ENCODE measurements at regions not wholly inside any gene's neighbourhood (a gene's known extent, or its start where the extent isn't known, plus 50 kb on each side); places are given as distances from the start of the nearest gene placed in this dataset.

- no peaks in the 10 kb centered on the region for H3K36me3 ChIP-seq
- intact Hi-C loops (cut with DNase I) = no loop called here
- H3K9me3 ChIP-seq = no peaks in the 10 kb centered on the region
- H3K27me3 ChIP-seq = no peaks in the 10 kb centered on the region
- no peak overlapping the region for H3K27ac ChIP-seq
- no peak overlapping the region for H3K4me3 ChIP-seq
- no peak for DNase-seq
- no peaks in the 10 kb centered on the region for H3K4me1 ChIP-seq (ENCODE audit: insufficient read depth)
- WGBS, 3 donors = 85 to 92% (median 92%) methylated on average over 3 of the region's 3 CpGs
- TF ChIP-seq CTCF (IDR thresholded peaks at IDR 0.05) (no peak), EP300 (IDR thresholded peaks at IDR 0.05) (no peak), POLR2A (IDR thresholded peaks at IDR 0.05) (no peak)
Observed at GRCh38 chr7:68556537-68556936, 1041.7 kb upstream of the AUTS2 start.

DNA sequence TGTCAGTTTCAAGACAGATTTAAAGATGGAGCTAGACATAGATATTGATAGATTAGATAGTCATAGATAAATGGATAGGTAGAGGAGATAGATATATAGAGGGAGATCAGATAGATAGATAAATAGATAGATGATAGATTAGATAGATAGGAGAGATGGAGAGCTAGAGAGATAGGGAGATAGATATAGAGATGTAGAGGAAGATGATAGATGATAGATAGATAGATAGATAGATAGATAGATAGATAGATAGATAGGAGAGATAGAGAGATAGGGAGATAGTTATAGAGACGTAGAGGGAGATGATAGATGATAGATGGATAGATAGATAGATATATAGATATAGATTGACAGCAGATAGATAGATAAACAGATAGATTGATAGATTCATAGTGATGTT lies 1038.8 kb upstream of the AUTS2 start:
- H3K4me3 ChIP-seq = no peak overlapping the region
- no peaks in the 10 kb centered on the region for H3K9me3 ChIP-seq
- no peaks in the 10 kb centered on the region for H3K27me3 ChIP-seq
- H3K36me3 ChIP-seq = no peaks in the 10 kb centered on the region
- TF ChIP-seq EP300 (IDR thresholded peaks at IDR 0.05) = no peak
- TF ChIP-seq POLR2A (IDR thresholded peaks at IDR 0.05) = no peak
- no peak for TF ChIP-seq CTCF (IDR thresholded peaks at IDR 0.05)
- intact Hi-C loops (cut with DNase I) = no loop called here
- H3K4me1 ChIP-seq (ENCODE audit: insufficient read depth) = no peaks in the 10 kb centered on the region
- no peak overlapping the region for H3K27ac ChIP-seq
- 77 to 93% (median 89%) methylated on average over 1 of the region's 1 CpG for WGBS, 3 donors
- DNase-seq = no peak

DNA sequence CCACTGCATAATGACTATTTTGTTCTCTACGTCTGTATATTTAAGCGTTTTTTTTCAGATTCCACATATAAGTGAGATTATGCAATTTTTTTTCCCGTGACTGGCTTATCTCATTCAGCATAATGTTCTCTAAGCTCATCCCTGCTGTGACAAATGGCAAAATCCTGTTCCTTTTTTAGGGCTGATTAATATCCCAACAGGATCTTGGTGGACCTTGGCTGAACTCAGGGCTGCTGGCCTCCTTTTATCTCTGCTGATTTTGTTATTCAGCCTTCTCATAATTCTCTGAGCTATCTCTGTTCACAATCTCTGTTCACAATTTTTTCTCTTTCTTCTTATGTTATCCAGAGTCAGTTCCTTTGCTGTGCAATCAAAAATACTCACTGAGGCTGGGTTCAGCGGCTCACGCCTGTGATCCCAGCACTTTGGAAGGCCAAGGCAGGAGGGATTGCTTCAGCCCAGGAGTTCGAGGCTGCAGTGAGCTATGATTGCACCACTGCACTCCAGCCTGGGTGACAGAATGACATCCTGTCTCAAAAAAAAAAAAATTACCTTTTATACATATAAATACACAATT lies 1035.9 kb upstream of the AUTS2 start:
- Histone ChIP-seq H3K36me3 (no peaks in the 10 kb centered on the region), H3K4me1 (ENCODE audit: insufficient read depth) (no peaks in the 10 kb centered on the region), H3K9me3 (no peaks in the 10 kb centered on the region), H3K27me3 (no peaks in the 10 kb centered on the region), H3K4me3 (no peak overlapping the region), H3K27ac (no peak overlapping the region)
- no peak for TF ChIP-seq CTCF (IDR thresholded peaks at IDR 0.05)
- TF ChIP-seq POLR2A (IDR thresholded peaks at IDR 0.05) = no peak
- TF ChIP-seq EP300 (IDR thresholded peaks at IDR 0.05) = no peak
- no peak for DNase-seq
- intact Hi-C loops (cut with DNase I) = no loop called here
- 60 to 79% (median 61%) methylated on average over 6 of the region's 6 CpGs for WGBS, 3 donors

- 34 to 40% (median 35%) methylated on average over 6 of the region's 6 CpGs for WGBS, 3 donors
- TF ChIP-seq POLR2A (IDR thresholded peaks at IDR 0.05) = no peak
- no peak for TF ChIP-seq CTCF (IDR thresholded peaks at IDR 0.05)
- TF ChIP-seq EP300 (IDR thresholded peaks at IDR 0.05) = no peak
- Histone ChIP-seq H3K36me3 (no peaks in the 10 kb centered on the region), H3K4me1 (ENCODE audit: insufficient read depth) (no peaks in the 10 kb centered on the region), H3K4me3 (no peak overlapping the region), H3K27me3 (no peaks in the 10 kb centered on the region), H3K9me3 (no peaks in the 10 kb centered on the region), H3K27ac (no peak overlapping the region)
- intact Hi-C loops (cut with DNase I) = no loop called here
- no peak for DNase-seq
Observed at GRCh38 chr7:68564306-68565135, 1033.8 kb upstream of the AUTS2 start.

Data from ovary (tissue), 7 donors.